Peyer's patch (tissue), 4 donors: ENCODE measurements at regions not wholly inside any gene's neighbourhood (a gene's known extent, or its start where the extent isn't known, plus 50 kb on each side); places are given as distances from the start of the nearest gene placed in this dataset.
"Not testable (repeated sequence)": the region's sequence is repeated elsewhere in the genome, so short reads cannot be mapped to it uniquely, and the experiment has no call there.

Experiments used
- DNase-seq, 3 donors: peaks; one replicate each; pipeline ENCODE4 v3.0.0-alpha.2; 2017 to 2019
- H3K27ac ChIP-seq, 4 donors: fragments of 200-600 bp; sonication (generic); one replicate each; pipeline ENCODE4 v1.5.1; 2016 to 2019
- H3K27me3 ChIP-seq, 2 donors: fragments of 200-600 bp; sonication (generic); one replicate each; pipeline ENCODE4 v1.5.1; 2019
- H3K36me3 ChIP-seq, 3 donors: fragments of 200-600 bp; sonication (generic); one replicate each; pipeline ENCODE4 v1.5.1; 2016 to 2019
- H3K4me1 ChIP-seq, 4 donors: fragments of 200-600 bp; sonication (generic); one replicate each; pipeline ENCODE4 v1.5.1; 2016 to 2019
- H3K4me3 ChIP-seq, 4 donors: fragments of 200-600 bp; sonication (generic); 1 replicate in 3 of 4; 2 replicates in 1 of 4; pipeline ENCODE4 v1.5.1; 2016 to 2019; ENCODE audit warnings: mild to moderate bottlenecking in 1 of 4
- H3K9me3 ChIP-seq, 4 donors: fragments of 200-600 bp; sonication (generic); one replicate each; pipeline ENCODE4 v1.5.1; 2016 to 2019; ENCODE audit warnings: mild to moderate bottlenecking in 1 of 4
- CTCF ChIP-seq, 6 experiments: fragments of 450-650 bp in 4 of 6; fragments of 200-600 bp in 2 of 6; sonication (generic) in 1 of 6; IDR thresholded peaks; one replicate each; pipeline ENCODE4 v1.5.1; 2017 to 2019; ENCODE audit warnings: antibody characterized with exemption in 6 of 6, mild to moderate bottlenecking in 3 of 6, moderate library complexity in 1 of 6
- POLR2A ChIP-seq, 2 donors: fragments of 450-650 bp; IDR thresholded peaks; one replicate each; pipeline ENCODE4 v1.5.1; 2017; ENCODE audit warnings: antibody characterized with exemption in 2 of 2, mild to moderate bottlenecking in 2 of 2, moderate library complexity in 2 of 2

- H3K27ac ChIP-seq = no peak overlapping the region
These were observed 1225.1 kb downstream of the OTOL1 start for GRCh38 chr3:162721736-162722135.

DNA sequence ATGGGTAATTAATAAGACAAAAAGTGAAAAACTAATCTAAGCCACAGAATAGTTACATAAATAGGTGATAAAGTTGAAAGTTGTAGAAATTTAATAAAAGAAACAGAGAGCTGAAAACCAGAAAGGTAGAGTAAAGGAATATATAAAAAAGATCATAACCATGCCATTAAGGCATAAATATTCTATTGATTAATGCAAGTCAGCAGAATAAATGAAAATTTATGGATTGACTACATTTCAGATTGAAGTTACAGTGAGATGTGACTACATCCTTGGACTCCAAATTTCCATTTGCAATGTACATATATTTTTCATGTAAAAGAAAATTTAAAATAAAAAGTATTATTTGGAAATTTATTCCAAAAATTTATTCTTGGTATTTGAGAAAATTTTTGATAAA lies 1225.7 kb downstream of the OTOL1 start:
- DNase-seq = no peak
- H3K4me1 ChIP-seq = no peaks in the 10 kb centered on the region
- H3K9me3 ChIP-seq = no peaks in the 10 kb centered on the region
- H3K36me3 ChIP-seq = no peaks in the 10 kb centered on the region
- H3K27me3 ChIP-seq = no peaks in the 10 kb centered on the region
- TF ChIP-seq CTCF (IDR thresholded peaks at IDR 0.05) (no peak), POLR2A (IDR thresholded peaks at IDR 0.05) (no peak)
- no peak overlapping the region for H3K4me3 ChIP-seq
- no peak overlapping the region for H3K27ac ChIP-seq

More at GRCh38 chr3:162721736-162722135, 1225.1 kb downstream of the OTOL1 start:
- Histone ChIP-seq H3K27me3 (no peaks in the 10 kb centered on the region), H3K4me3 (no peak overlapping the region), H3K9me3 (no peaks in the 10 kb centered on the region), H3K36me3 (no peaks in the 10 kb centered on the region), H3K4me1 (no peaks in the 10 kb centered on the region)
- DNase-seq = no peak
- no peak for TF ChIP-seq CTCF (IDR thresholded peaks at IDR 0.05)
- TF ChIP-seq POLR2A (IDR thresholded peaks at IDR 0.05) = no peak

- H3K9me3 ChIP-seq, H3K4me3 ChIP-seq, H3K4me1 ChIP-seq, DNase-seq, H3K27me3 ChIP-seq, H3K27ac ChIP-seq, H3K36me3 ChIP-seq: not testable (repeated sequence)
These were observed 1226.2 kb downstream of the OTOL1 start for GRCh38 chr3:162722796-162723195.

DNA sequence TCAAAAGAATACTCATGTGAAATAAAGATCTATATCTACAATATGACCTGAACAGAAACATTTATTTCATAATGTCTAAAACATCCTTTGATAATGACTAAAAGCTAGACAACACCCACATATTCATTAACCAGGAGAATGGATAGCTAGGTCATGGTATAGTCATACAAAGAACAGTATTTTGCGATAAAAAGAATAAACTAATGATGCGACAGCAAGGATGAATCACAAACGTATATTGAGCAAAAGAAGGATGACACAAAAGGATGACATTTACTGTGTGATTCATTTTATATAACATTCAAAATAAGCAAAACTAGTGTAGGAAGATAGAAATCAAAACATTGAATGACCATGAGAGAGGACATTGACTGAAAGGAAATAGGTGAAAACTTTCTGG lies 1233.1 kb downstream of the OTOL1 start:
- H3K4me1 ChIP-seq = no peaks in the 10 kb centered on the region
- no peak overlapping the region for H3K27ac ChIP-seq
- H3K4me3 ChIP-seq = no peak overlapping the region
- H3K27me3 ChIP-seq = no peaks in the 10 kb centered on the region
- H3K9me3 ChIP-seq = no peaks in the 10 kb centered on the region
- H3K36me3 ChIP-seq = no peaks in the 10 kb centered on the region
- TF ChIP-seq POLR2A (IDR thresholded peaks at IDR 0.05) = no peak
- TF ChIP-seq CTCF (IDR thresholded peaks at IDR 0.05) = no peak
- no peak for DNase-seq

DNA sequence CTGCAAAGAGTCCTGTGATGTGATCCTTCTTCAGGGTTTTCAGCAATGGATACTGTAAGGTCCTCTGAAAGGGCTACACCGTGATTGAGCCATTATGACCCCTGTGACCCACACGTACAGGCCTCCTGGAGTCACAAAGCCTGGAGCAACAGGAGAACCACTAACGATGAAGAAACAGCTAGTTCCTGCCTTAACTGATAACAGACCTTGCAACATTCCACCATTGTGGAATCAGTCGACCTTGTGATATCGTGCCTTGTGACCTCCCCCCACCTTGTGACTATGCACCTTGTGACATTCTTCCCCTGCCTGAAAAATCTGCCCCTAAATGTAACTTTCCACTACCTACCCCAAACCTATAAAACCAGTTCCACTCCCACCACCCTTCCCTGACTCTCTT lies 1235.4 kb downstream of the OTOL1 start:
- not testable (repeated sequence) for DNase-seq, H3K9me3 ChIP-seq, H3K36me3 ChIP-seq, H3K27ac ChIP-seq, H3K4me3 ChIP-seq, H3K4me1 ChIP-seq, H3K27me3 ChIP-seq

- no peaks in the 10 kb centered on the region for H3K4me1 ChIP-seq
- TF ChIP-seq CTCF (IDR thresholded peaks at IDR 0.05) (no peak), POLR2A (IDR thresholded peaks at IDR 0.05) (no peak)
- H3K4me3 ChIP-seq = no peak overlapping the region
- H3K9me3 ChIP-seq = no peaks in the 10 kb centered on the region
- no peak for DNase-seq
- no peaks in the 10 kb centered on the region for H3K27me3 ChIP-seq
- H3K36me3 ChIP-seq = no peaks in the 10 kb centered on the region
- H3K27ac ChIP-seq = no peak overlapping the region
These were observed 1242.2 kb downstream of the OTOL1 start for GRCh38 chr3:162738784-162739183.

DNA sequence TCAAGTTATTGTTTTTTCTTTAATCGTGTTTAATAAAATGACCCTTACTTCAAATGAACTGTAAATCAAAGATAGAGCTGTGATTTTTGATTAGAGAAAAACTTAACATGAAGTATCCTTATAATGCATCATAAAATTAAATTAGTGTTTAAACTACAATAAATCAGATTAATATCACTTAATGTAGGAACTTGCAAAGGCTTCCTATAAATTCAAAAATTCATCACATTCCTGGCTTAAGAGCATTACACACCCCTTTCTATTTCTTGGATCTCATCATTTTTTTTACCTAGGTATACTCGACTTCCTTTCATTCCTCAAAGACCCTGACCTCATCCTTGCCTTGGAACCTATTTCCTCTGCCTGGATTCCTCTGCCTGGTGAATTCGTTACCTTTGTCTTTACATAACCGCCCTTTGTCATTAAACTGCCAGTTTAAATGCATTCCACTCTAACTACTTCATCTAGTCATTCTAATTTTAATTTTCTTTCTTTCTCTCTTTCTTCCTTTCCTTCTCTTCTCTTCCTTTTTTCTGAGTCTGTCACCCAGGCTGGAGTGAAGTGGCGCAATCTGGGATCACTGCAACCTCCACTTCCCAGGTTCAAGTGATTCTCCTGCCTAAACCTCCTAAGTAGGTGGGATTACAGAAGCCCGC lies 1244.5 kb downstream of the OTOL1 start:
- TF ChIP-seq POLR2A (IDR thresholded peaks at IDR 0.05) = no peak
- TF ChIP-seq CTCF (IDR thresholded peaks at IDR 0.05) = no peak
- DNase-seq = no peak
- Histone ChIP-seq H3K36me3 (no peaks in the 10 kb centered on the region), H3K4me1 (no peaks in the 10 kb centered on the region), H3K27ac (no peak overlapping the region), H3K9me3 (no peaks in the 10 kb centered on the region), H3K4me3 (no peak overlapping the region), H3K27me3 (no peaks in the 10 kb centered on the region)
